CD14-positive monocyte (primary cell): ENCODE measurements at regions not wholly inside any gene's neighbourhood (a gene's known extent, or its start where the extent isn't known, plus 50 kb on each side); places are given as distances from the start of the nearest gene placed in this dataset.

Source experiments
- DNase-seq, 3 donors: peaks; one replicate each; pipeline ENCODE4 v3.0.0-alpha.2; 2011 to 2022
- H2AFZ ChIP-seq: 2 replicates; pipeline ENCODE4 v1.6.0; 2012; ENCODE audit warnings: mild to moderate bottlenecking, low read depth, low read length, inconsistent platforms; ENCODE audit not compliant: insufficient read depth, poor library complexity, severe bottlenecking
- H3K27ac ChIP-seq, 2 donors: 1 replicate in 1 of 2; 2 replicates in 1 of 2; pipeline ENCODE4 v1.5.1; 2012 to 2013; ENCODE audit warnings: low read length in 2 of 2, control low read depth in 1 of 2, inconsistent platforms in 1 of 2, low read depth in 1 of 2, mild to moderate bottlenecking in 1 of 2
- H3K27me3 ChIP-seq, 2 donors: one replicate each; pipeline versions ENCODE4 v1.6.0 to v1.6.1; 2011 to 2013; ENCODE audit warnings: low read length in 2 of 2; ENCODE audit not compliant: control insufficient read depth in 2 of 2, insufficient read depth in 2 of 2
- H3K36me3 ChIP-seq, 2 donors: replicated peaks in 1 of 2; 1 replicate in 1 of 2; 2 replicates in 1 of 2; pipeline versions ENCODE4 v1.5.1 to v1.6.1; 2012 to 2013; ENCODE audit warnings: low read length in 2 of 2, control low read depth in 1 of 2, inconsistent platforms in 1 of 2, mild to moderate bottlenecking in 1 of 2; ENCODE audit not compliant: insufficient read depth in 2 of 2, control insufficient read depth in 1 of 2
- H3K4me1 ChIP-seq, 2 donors: 1 replicate in 1 of 2; 2 replicates in 1 of 2; pipeline versions ENCODE4 v1.5.1 to v1.6.1; 2012 to 2013; ENCODE audit warnings: low read length in 2 of 2, control low read depth in 1 of 2, inconsistent platforms in 1 of 2, mild to moderate bottlenecking in 1 of 2, moderate library complexity in 1 of 2; ENCODE audit not compliant: insufficient read depth in 2 of 2, control insufficient read depth in 1 of 2
- H3K4me2 ChIP-seq: replicated peaks from 2 replicates; pipeline ENCODE3; 2012; ENCODE audit warnings: low read length, moderate library complexity, mild to moderate bottlenecking; ENCODE audit not compliant: poor library complexity, severe bottlenecking; ENCODE audit errors: extremely low read depth
- H3K4me3 ChIP-seq, 3 experiments: fragments of 200-600 bp in 1 of 3; sonication (generic) in 1 of 3; replicated peaks in 1 of 3; 1 replicate in 2 of 3; 2 replicates in 1 of 3; pipeline ENCODE4 v1.5.1; 2011 to 2013; ENCODE audit warnings: low read length in 3 of 3, mild to moderate bottlenecking in 3 of 3, control low read depth in 2 of 3, low read depth in 2 of 3, inconsistent platforms in 1 of 3, moderate library complexity in 1 of 3
- H3K79me2 ChIP-seq: 2 replicates; pipeline ENCODE4 v1.6.0; 2012; ENCODE audit warnings: mild to moderate bottlenecking, control low read depth, inconsistent platforms, low read length, moderate library complexity; ENCODE audit not compliant: insufficient read depth
- H3K9ac ChIP-seq: 2 replicates; pipeline ENCODE4 v1.6.0; 2017; ENCODE audit warnings: low read length, mild to moderate bottlenecking; ENCODE audit not compliant: insufficient read depth, poor library complexity, severe bottlenecking
- H3K9me3 ChIP-seq, 2 donors: replicated peaks in 1 of 2; 1 replicate in 1 of 2; 2 replicates in 1 of 2; pipeline versions ENCODE4 v1.5.1 to v1.6.1; 2012 to 2013; ENCODE audit warnings: low read length in 2 of 2, control low read depth in 1 of 2; ENCODE audit not compliant: control insufficient read depth in 1 of 2, insufficient read depth in 1 of 2
- H4K20me1 ChIP-seq: 2 replicates; pipeline ENCODE4 v1.6.0; 2012; ENCODE audit warnings: mild to moderate bottlenecking, low read length, control low read depth, moderate library complexity; ENCODE audit not compliant: insufficient read depth
- H3K27ac Mint-ChIP-seq, 7 donors: one replicate each; pipeline ENCODE4 v1.8.0; 2020; ENCODE audit warnings: mild to moderate bottlenecking in 7 of 7, mixed read lengths in 7 of 7, moderate library complexity in 6 of 7, inconsistent platforms in 2 of 7
- H3K27me3 Mint-ChIP-seq, 3 donors: one replicate each; pipeline ENCODE4 v1.8.0; 2021 to 2022; ENCODE audit warnings: low read depth in 3 of 3, mild to moderate bottlenecking in 3 of 3, mixed read lengths in 3 of 3, moderate library complexity in 3 of 3, inconsistent platforms in 1 of 3
- H3K36me3 Mint-ChIP-seq, 2 donors: one replicate each; pipeline ENCODE4 v1.8.0; 2020; ENCODE audit warnings: mixed read lengths in 2 of 2, inconsistent platforms in 1 of 2, mild to moderate bottlenecking in 1 of 2
- H3K4me1 Mint-ChIP-seq: one replicate; pipeline ENCODE4 v1.8.0; 2020; ENCODE audit warnings: mild to moderate bottlenecking, mixed read lengths
- H3K4me3 Mint-ChIP-seq, 2 donors: one replicate each; pipeline ENCODE4 v1.8.0; 2020; ENCODE audit warnings: mild to moderate bottlenecking in 2 of 2, mixed read lengths in 2 of 2, moderate library complexity in 1 of 2
- H3K9me3 Mint-ChIP-seq, 7 donors: one replicate each; pipeline ENCODE4 v1.8.0; 2020 to 2022; ENCODE audit warnings: mixed read lengths in 7 of 7, mild to moderate bottlenecking in 6 of 7, moderate library complexity in 6 of 7, inconsistent platforms in 2 of 7
- WGBS: methylation state at CpG from one replicate; pipeline ENCODE4 v1.1.5; 2013; ENCODE audit warnings: missing lambda C conversion rate; ENCODE audit not compliant: insufficient coverage; 5-methylcytosine and 5-hydroxymethylcytosine counted together
- intact Hi-C, 2 donors: fragments of 100-400 bp; cut with micrococcal nuclease; formaldehyde crosslinking; loops; one replicate each; pipeline versions ENCODE4 v1.15.0 to v1.15.1; 2023
- TF ChIP-seq, protein P1 (sequence below): fragments of 200-600 bp; IDR thresholded peaks from one replicate; pipeline ENCODE4 v1.8.0; 2022; ENCODE audit warnings: antibody characterized with exemption, mild to moderate bottlenecking

DNA sequence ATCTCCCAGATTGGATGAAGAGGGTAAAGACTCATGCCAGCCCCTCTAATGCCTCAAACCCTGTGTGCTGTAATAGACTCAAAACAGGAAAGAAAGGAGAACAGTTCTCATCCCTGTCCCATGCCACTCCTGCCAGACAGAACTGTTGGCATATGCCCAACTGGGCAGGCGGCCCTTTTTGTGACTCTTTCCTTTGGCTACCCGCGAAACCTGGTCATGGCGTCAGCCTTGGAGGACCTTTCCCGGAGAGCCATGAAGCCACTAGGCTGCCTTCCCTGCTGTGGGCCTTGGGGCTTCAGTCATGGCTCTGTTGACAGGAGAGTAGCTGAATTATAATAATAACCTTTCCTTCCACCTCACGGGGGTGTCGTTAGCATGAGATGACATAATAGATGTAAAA is 75.9 kb upstream of the SEMA6A start:
- Mint-ChIP-seq H3K36me3 (no peaks in the 10 kb centered on the region), H3K27me3 (peaks cover 0 to 2% (median 0%) of the 10 kb centered on the region in 3 donors), H3K4me3 (no peak overlapping the region), H3K4me1 (no peaks in the 10 kb centered on the region), H3K9me3 (peaks cover 0 to 5% (median 0%) of the 10 kb centered on the region in 7 donors), H3K27ac (no peak overlapping the region)
- H3K4me1 ChIP-seq: no peaks in the 10 kb centered on the region
- TF ChIP-seq, protein P1, sequence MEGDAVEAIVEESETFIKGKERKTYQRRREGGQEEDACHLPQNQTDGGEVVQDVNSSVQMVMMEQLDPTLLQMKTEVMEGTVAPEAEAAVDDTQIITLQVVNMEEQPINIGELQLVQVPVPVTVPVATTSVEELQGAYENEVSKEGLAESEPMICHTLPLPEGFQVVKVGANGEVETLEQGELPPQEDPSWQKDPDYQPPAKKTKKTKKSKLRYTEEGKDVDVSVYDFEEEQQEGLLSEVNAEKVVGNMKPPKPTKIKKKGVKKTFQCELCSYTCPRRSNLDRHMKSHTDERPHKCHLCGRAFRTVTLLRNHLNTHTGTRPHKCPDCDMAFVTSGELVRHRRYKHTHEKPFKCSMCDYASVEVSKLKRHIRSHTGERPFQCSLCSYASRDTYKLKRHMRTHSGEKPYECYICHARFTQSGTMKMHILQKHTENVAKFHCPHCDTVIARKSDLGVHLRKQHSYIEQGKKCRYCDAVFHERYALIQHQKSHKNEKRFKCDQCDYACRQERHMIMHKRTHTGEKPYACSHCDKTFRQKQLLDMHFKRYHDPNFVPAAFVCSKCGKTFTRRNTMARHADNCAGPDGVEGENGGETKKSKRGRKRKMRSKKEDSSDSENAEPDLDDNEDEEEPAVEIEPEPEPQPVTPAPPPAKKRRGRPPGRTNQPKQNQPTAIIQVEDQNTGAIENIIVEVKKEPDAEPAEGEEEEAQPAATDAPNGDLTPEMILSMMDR: no peak
- H3K4me3 ChIP-seq: no peak overlapping the region
- no peaks in the 10 kb centered on the region for H3K9me3 ChIP-seq
- H4K20me1 ChIP-seq: no peaks in the 10 kb centered on the region
- intact Hi-C loops: no loop called here
- no peak overlapping the region for H3K4me2 ChIP-seq
- H3K79me2 ChIP-seq: no peaks in the 10 kb centered on the region
- no peak for DNase-seq
- 94% methylated on average over 4 of the region's 7 CpGs for WGBS
- no peak overlapping the region for H3K9ac ChIP-seq
- no peak overlapping the region for H3K27ac ChIP-seq
- no peaks in the 10 kb centered on the region for H3K36me3 ChIP-seq
- no peaks in the 10 kb centered on the region for H3K27me3 ChIP-seq
- no peak overlapping the region for H2AFZ ChIP-seq

DNA sequence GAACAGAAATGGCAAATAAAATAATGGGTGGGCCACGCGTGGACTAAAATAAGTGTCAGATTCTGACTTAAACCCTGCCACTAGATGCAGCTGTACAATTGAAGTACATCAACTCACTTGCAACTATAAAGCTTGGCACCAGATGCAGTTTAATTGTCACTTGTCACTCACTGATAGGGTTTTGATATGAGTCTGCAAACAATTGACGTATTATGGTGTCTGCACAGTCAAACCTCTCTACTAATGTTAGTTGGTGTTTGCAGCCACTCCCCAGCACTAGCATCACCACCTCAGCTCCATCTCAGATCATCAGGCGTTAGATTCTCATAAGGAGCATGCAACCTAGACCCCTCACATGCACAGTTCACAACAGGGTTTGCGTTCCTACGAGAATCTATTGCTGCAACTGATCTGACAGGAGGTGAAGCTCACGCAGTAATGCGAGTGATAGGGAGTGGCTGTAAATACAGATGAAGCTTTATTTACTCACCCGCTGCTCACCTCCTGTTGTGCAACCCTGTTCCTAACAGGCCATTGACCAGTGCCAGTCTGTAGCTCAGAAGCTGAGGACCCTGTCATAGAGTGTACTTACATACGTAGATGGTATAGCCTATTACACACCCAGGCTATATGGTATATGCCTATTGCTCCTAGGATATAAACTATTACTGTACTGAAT is 72.1 kb upstream of the SEMA6A start:
- no peaks in the 10 kb centered on the region for H3K4me1 ChIP-seq
- peaks cover 0 to 2% (median 0%) of the 10 kb centered on the region in 3 donors for H3K27me3 Mint-ChIP-seq
- no peaks in the 10 kb centered on the region for H3K27me3 ChIP-seq

More for the DNA sequence above, 72.1 kb upstream of the SEMA6A start:
- no peaks in the 10 kb centered on the region for H4K20me1 ChIP-seq
- H3K36me3 Mint-ChIP-seq: no peaks in the 10 kb centered on the region
- peaks cover 0 to 4% (median 0%) of the 10 kb centered on the region in 7 donors for H3K9me3 Mint-ChIP-seq
- H2AFZ ChIP-seq: no peak overlapping the region
- 100% methylated on average over 6 of the region's 10 CpGs for WGBS
- DNase-seq: no peak
- H3K9ac ChIP-seq: no peak overlapping the region
- no peaks in the 10 kb centered on the region for H3K4me1 Mint-ChIP-seq
- intact Hi-C loops: no loop called here
- no peaks in the 10 kb centered on the region for H3K9me3 ChIP-seq
- H3K27ac Mint-ChIP-seq: no peak overlapping the region
- H3K27ac ChIP-seq: no peak overlapping the region
- H3K4me2 ChIP-seq: no peak overlapping the region
- no peaks in the 10 kb centered on the region for H3K79me2 ChIP-seq
- TF ChIP-seq, protein P1: no peak
- no peak overlapping the region for H3K4me3 ChIP-seq
- no peak overlapping the region for H3K4me3 Mint-ChIP-seq
- H3K36me3 ChIP-seq: no peaks in the 10 kb centered on the region
